ENCODE measurements at regions not wholly inside any gene's neighbourhood (a gene's known extent, or its start where the extent isn't known, plus 50 kb on each side); places are given as distances from the start of the nearest gene placed in this dataset.

DNA sequence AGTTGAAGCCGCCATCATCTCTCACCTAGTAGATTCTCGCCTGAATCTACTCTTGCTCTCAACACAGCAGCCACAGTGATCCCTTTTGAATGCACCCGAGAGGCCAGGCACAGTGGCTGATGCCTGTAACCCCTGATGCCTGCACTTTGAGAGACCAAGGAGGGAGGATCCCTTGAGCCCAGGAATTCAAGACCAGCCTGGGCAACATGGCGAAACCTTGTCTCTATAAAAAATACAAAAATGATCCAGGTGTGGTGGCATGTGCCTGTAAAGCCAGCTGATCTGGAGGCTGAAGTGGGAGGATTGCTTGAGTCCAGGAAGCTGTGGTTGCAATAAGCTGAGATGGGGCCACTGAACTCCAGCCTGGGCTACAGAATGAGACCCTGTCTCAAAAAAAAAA, 60.3 kb upstream of the EML4 start:
- in situ Hi-C loops (cut with HindIII; ENCODE audit: low pct_unique_long_range_greater_than_20kb, low sequenced_read_pairs) = no loop called here

DNA sequence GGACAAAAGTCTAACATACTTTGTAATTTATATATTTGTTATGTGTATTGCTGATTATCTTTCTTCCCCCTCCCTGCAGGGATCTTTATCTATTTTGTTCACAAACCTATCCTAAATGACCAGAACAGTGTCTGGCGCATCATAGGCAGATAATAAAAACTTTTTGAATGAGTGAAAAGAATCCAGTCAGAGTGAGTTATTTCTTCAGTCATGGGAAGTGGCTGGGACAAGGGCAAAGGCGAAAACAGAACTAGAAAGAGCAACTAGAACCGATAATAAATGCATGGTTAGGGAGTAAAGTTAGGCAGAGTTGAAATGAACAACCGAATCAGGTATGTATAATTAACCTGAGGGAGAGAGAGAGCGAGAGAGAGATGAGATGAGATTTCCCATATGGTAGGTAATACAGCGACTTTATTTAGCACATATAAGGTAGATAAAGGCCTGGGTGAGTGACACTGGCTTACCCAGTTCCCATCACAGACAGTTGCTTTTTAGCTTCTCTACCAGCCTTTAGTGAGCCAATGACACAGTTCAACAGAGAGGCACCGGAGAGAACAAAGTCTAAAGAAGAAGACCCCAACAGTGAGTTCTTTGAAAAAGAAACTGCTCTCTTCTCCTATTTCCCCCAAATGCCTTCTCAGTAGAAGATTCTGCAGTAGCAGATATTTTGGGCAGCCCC, 59.1 kb upstream of the EML4 start:
- DNase-seq (ENCODE audit: low read depth) = no peak
- in situ Hi-C loops (cut with HindIII; ENCODE audit: low pct_unique_long_range_greater_than_20kb, low sequenced_read_pairs) = no loop called here

More for the DNA sequence above, 60.3 kb upstream of the EML4 start:
- no peak for DNase-seq (ENCODE audit: low read depth)

DNA sequence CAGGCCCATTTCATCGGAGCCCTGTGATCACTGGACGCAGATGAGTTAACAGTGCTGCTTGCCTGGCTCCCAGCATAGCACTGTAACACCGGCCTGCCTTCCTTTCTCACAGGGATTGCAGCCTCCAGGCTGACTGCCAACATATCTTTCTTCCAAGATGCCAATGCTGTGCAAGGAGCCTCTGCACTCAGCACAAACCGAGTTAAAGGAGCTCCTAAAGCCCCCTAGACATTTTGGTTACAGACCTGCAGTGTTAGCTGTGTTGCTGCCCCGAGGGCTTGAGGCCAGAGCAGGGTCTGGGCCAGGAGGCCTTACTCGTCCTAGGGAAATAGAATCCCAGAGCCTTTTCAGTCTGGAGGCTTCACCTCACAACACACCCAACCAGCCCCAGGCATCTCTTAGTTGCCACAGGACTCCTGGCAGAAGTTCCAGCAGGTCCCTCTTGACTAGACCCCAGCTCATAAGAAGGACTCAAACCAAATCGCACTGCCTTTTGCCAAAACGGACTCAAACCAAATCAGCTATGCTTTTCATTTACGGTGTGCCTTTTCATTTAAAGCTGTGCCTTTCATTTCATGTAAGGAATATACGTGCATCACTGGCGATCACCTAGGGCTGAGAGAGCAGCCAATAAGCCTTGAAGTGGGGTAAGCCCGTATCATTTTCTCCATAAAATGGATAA, 58.4 kb upstream of the EML4 start:
- DNase-seq (ENCODE audit: low read depth) = no peak
- in situ Hi-C loops (cut with HindIII; ENCODE audit: low pct_unique_long_range_greater_than_20kb, low sequenced_read_pairs) = no loop called here

DNA sequence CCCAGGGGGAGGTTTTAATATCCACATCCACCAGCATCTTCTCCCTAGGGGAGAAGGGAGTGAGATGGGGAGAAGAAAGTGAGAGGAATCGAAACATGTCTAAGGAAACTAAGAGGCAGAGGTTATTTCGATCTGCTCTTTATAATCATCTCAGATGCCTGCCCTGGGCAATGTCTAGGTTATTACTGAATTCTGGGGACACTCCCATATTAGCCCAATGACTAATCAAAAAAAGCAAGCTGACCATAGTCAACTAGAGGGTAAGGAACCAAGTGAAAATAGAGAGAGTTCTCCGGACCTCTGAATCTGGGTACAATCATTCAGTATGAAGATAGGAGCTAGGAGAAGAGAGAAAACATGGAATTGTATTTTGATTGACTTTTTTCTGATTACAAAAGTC, 56.7 kb upstream of the EML4 start:
- in situ Hi-C loops (cut with HindIII; ENCODE audit: low pct_unique_long_range_greater_than_20kb, low sequenced_read_pairs) = no loop called here
- DNase-seq (ENCODE audit: low read depth) = no peak

DNA sequence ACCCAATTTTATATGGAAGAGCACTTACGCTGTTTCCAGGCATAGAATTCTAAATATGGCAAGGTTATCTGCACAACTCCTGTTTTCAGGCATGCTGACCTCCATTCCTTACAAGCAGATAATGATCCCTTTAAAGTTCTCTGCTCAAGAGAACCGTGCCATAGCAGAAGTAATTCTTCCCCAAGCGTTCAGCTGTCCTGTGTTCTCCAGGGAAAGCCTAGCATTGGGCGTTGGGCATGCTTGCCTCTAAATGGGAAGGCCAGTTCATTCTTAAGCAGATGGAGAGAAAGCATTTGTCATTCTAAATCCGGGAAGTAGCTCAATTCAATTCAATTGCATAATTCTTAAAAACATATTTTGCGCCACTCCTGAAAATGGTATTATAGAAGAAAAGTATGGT, 55.7 kb upstream of the EML4 start:
- in situ Hi-C loops (cut with HindIII; ENCODE audit: low pct_unique_long_range_greater_than_20kb, low sequenced_read_pairs) = no loop called here
- DNase-seq (ENCODE audit: low read depth) = no peak

DNA sequence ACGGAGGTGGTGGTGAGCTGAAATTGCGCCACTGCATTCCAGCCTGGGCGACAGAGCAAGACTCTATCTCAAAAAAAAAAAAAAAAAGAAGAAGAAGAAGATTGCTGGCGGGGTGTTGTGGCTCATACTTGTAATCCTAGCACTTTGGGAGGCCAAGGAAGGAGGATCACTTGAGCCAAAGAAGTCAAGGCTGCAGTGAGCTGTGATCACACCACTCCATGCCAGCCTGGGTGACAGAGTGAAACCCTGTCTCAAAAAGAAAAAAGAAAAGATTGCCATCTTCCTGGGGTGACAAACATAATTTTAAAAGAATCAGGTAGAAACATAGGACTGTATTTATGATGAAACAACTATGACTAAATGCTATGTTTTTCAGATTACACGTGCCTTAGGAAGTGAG, 55.1 kb upstream of the EML4 start:
- in situ Hi-C loops (cut with HindIII; ENCODE audit: low pct_unique_long_range_greater_than_20kb, low sequenced_read_pairs) = no loop called here
- no peak for DNase-seq (ENCODE audit: low read depth)

DNA sequence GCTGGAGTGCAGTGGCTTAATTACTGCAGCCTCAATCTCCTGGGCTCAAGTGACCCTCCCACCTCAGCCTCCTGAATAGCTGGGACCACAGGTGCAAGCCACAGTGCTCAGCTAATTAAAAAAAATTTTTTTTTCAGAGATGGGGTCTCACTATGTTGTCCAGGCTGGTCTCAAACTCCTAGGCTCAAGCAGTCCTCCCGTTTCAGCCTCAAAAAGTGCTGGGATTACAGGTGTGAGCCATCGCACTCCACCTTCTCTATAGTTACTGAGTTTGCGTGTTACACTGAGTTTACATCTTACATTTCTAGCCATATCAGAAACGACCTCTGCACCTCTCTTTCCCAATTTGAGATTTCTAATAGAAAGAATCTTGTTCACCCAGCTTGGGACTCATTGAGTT, 53.6 kb upstream of the EML4 start:
- in situ Hi-C loops (cut with HindIII; ENCODE audit: low pct_unique_long_range_greater_than_20kb, low sequenced_read_pairs) = no loop called here
- no peak for DNase-seq (ENCODE audit: low read depth)

DNA sequence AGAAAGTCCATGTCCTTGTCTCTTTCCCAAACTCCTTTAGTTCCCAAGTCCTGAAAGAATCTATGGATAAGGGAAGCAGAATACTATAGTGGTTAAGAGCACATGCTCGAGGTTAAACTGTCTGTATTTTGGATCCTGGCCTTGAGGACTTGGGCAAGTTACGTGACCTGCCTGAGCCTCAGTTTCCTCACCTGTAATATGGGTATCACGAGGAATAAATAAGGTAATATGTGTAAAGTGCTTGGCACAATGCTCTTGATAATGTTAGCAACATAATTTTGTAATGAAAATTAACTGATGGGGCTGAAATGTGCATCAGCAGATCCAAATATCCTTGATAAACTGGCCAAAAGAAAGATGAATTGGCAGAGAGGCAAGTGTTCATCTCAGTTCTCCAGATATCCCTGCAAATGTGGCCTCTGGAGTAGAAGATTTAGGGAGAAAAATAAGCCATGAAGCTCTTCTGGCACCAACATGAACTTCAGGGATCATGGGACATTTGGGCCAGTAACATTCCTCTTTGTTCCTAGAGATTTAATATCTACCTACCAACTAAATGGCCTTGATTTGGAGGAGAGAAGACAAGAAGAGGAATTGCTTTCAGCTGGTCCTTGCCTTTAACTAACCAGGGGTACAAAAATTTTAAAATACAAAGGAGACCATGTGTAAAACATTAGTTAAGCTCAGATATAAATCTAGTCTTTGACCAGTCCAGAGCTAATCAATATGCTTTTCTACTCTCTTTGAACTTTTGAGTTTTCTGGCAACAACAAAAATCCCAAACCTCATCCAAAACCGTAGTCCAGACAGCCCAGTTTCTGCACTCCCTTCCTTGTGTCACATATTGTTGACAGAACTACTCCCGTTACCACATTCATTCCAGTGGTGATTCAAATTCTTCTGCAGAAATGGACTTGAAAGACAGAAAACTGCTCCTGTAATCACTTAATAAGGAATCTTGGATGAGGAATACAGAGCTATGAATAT, 52.7 kb upstream of the EML4 start:
- in situ Hi-C loops (cut with HindIII; ENCODE audit: low pct_unique_long_range_greater_than_20kb, low sequenced_read_pairs) = no loop called here
- no peak for DNase-seq (ENCODE audit: low read depth)

DNA sequence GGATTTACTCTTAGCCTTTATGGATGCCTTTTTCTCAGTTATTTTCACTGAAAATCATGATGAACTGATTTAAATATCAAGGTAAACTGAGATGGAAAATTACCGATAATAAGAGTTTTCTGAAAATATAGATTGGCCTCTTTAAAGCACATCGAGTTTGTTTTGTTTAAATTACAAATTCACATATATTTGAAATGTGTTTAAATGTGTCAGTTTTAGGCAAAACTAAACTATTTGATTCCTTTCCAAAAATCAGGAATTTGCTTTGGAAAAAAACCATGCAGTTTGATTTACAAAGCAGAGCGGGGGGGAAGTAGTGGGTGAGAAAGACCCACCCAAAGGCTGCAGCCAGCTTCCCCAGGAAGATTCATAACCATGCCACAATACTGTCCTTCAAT, 52.0 kb upstream of the EML4 start:
- in situ Hi-C loops (cut with HindIII; ENCODE audit: low pct_unique_long_range_greater_than_20kb, low sequenced_read_pairs) = no loop called here
- DNase-seq (ENCODE audit: low read depth) = no peak

DNA sequence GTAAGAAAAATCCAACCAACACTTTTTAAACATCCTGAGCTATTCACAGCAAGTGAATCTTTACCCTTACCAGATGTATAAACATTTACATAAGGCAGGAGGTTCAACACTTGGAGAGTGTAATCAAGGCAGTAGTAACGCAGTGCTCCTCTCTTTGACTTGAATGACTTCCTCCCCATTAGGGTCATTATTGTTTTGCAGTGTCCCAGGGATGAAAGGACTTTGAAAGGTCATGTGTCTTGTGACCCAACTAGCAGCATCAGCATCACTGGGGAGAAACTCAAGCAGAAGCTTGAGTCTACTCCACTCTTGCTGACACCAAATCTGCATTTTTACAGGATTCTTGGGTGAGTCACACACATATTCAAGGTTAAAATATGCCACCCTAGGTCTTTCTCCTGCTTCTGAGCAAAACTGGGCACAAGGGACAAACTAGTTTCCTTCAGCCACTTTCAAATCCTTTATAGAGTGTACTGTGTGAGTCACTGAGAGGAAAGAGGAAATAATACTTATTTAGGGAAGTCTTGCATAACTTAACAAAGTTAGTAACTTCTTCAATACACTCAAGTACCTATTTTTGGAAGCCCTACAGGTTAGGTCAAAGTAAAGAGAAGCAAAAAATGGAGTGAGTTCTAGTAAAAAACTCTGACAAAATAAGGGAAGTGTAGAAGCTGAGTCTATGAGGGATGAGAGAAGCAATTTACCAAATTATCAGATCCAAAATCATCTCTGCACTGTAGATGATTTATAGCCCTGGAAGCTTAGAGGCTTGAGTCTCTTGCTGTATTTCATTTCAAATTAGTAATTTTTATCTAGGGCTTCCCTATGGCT, 51.0 kb upstream of the EML4 start:
- in situ Hi-C loops (cut with HindIII; ENCODE audit: low pct_unique_long_range_greater_than_20kb, low sequenced_read_pairs) = no loop called here
- DNase-seq (ENCODE audit: low read depth) = peak; percentile 85

DNA sequence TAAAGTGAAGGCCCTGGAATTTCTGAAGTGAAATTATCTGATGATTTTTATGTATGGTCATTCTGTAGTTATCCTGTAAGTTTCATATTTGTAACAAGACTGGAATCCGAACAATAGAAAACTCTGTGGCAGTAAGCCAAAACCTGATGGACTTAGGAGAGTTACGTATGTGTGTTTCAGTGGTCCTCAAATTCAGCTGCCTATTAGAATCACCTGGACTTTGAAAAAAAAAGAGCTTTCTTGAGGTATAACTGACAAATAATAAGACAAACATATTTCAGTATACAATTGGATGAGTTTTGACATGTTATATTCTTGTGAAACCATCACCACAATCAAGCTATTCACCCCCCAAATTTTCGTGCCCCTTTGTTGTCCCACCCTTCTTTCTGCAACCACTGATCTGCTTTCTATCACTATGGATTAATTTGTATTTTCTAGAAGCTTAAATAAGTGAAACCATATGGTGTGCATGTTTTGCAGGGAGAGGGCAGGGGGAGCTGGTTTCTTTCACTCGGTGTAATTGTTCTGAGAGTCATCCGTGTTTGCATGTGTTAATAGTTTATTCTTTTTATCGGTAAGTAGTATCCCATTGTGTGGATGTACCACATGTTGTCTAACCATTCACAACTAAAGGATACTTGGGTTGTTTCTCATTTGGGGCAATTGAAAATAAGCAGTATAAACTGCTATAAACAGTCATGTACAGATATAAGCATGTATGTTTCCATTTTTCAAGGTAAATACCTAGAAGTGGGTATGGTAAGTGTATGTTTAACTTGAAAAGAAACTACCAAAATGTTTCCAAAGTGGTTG, 50.2 kb upstream of the EML4 start:
- DNase-seq (ENCODE audit: low read depth) = no peak
- in situ Hi-C loops (cut with HindIII; ENCODE audit: low pct_unique_long_range_greater_than_20kb, low sequenced_read_pairs) = no loop called here
